Upper lobe of right lung (tissue), 1 donor: ENCODE measurements at regions not wholly inside any gene's neighbourhood (a gene's known extent, or its start where the extent isn't known, plus 50 kb on each side); places are given as distances from the start of the nearest gene placed in this dataset.
"Not testable (repeated sequence)": the region's sequence is repeated elsewhere in the genome, so short reads cannot be mapped to it uniquely, and the experiment has no call there.

Source experiments
- ATAC-seq: fragments of 200-7000 bp; cut with Tn5 transposase; one replicate; pipeline ENCODE4 v1.9.1; 2020; ENCODE audit warnings: mild to moderate bottlenecking, moderate library complexity
- DNase-seq: peaks from one replicate; pipeline ENCODE4 v3.0.0-alpha.2; 2020
- H3K27ac ChIP-seq: fragments of 200-600 bp; one replicate; pipeline ENCODE4 v1.8.0; 2022
- H3K27me3 ChIP-seq: fragments of 200-600 bp; one replicate; pipeline ENCODE4 v1.8.0; 2022; ENCODE audit warnings: mild to moderate bottlenecking
- H3K36me3 ChIP-seq: fragments of 200-600 bp; one replicate; pipeline ENCODE4 v1.8.0; 2022
- H3K4me1 ChIP-seq: fragments of 200-600 bp; one replicate; pipeline ENCODE4 v1.8.0; 2022
- H3K4me3 ChIP-seq: fragments of 200-600 bp; one replicate; pipeline ENCODE4 v1.8.0; 2022; ENCODE audit warnings: mild to moderate bottlenecking
- H3K9me3 ChIP-seq: fragments of 200-600 bp; one replicate; pipeline ENCODE4 v1.8.0; 2022
- CTCF ChIP-seq: fragments of 200-600 bp; IDR thresholded peaks from one replicate; pipeline ENCODE4 v1.8.0; 2022; ENCODE audit warnings: antibody characterized with exemption
- intact Hi-C: fragments of 100-400 bp; cut with DNase I; formaldehyde crosslinking; loops from one replicate; pipeline ENCODE4 v1.11.0; 2022
- donor health status: DM: no; HTN: yes; CAD: no; lungs with severe emphysema.

- Histone ChIP-seq H3K27me3 (no peaks in the 10 kb centered on the region), H3K9me3 (no peaks in the 10 kb centered on the region), H3K27ac (no peak overlapping the region), H3K4me3 (no peak overlapping the region), H3K4me1 (peaks cover 3% of the 10 kb centered on the region), H3K36me3 (no peaks in the 10 kb centered on the region)
- no peak for TF ChIP-seq CTCF
- intact Hi-C loops: no loop called here
- DNase-seq (no peak), ATAC-seq (no peak)
Measured at GRCh38 chr5:54868511-54869483, 116.6 kb downstream of the ESM1 start.

DNA sequence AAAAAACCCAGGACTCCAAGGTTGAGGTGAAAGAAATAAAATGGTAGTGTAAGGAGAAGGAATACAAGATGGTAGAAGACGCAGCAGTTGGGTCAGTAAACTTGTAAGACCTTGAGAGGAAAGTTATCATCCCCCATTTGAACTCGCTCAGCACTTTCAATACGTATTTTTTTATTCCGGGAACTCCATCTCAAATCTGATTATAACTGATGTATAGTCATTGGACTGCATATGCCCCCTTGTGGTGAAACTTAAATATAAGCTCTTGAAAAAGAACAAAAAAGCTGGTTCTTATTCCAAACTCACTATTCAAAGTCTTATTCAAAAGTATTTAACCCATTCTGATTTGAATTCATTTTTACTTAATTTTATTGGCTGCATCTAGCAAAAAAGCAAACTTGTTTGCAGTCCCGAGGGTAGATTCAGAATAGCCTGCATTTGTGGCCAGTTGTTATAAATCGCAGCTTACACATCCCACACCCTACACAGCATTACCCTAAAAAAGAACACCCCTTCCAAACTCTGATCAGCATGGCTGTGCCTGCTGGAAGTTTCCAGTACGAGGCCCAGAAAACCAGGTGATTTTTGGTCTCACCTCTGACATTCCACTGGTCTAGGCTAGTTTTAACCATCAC, 118.0 kb downstream of the ESM1 start:
- Histone ChIP-seq H3K36me3 (no peaks in the 10 kb centered on the region), H3K4me3 (no peak overlapping the region), H3K27ac (no peak overlapping the region), H3K27me3 (no peaks in the 10 kb centered on the region), H3K4me1 (peaks cover 3% of the 10 kb centered on the region), H3K9me3 (no peaks in the 10 kb centered on the region)
- ATAC-seq (peak; percentile 64), DNase-seq (no peak)
- peak; percentile 68 for TF ChIP-seq CTCF
- intact Hi-C loops: no loop called here

- peak; percentile 57 for DNase-seq
- ATAC-seq, H3K9me3 ChIP-seq, H3K27me3 ChIP-seq, H3K4me1 ChIP-seq, H3K27ac ChIP-seq, intact Hi-C loops, H3K36me3 ChIP-seq, H3K4me3 ChIP-seq: not testable (repeated sequence)
Measured at GRCh38 chr5:54864911-54865515, 120.4 kb downstream of the ESM1 start.

DNA sequence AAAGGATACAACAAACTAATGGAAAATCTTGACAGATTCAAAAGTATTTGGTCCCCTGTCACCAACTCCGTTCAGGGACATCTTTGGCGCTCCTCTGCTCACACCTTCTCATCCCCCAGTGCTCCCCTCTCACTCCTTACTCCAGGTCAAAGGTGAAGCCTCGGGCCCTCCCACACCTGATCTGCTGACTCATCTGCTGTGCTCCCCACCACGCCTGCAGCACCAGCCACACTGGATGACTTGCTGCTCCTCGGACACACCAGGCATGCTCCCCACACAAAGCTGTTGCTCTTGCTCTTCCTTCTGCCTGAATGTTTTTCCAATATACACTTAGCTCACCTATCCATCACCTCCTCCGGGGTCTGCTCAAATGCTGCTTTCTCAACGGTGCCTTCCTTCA, 123.4 kb downstream of the ESM1 start:
- Histone ChIP-seq H3K27ac (no peak overlapping the region), H3K27me3 (no peaks in the 10 kb centered on the region), H3K4me3 (no peak overlapping the region), H3K9me3 (peaks cover 13% of the 10 kb centered on the region), H3K4me1 (peaks cover 1% of the 10 kb centered on the region), H3K36me3 (no peaks in the 10 kb centered on the region)
- no peak for TF ChIP-seq CTCF
- ATAC-seq (no peak), DNase-seq (no peak)
- intact Hi-C loops: no loop called here

- no peak for DNase-seq
Measured at GRCh38 chr5:54861212-54861894, 124.0 kb downstream of the ESM1 start.

More at GRCh38 chr5:54861212-54861894, 124.0 kb downstream of the ESM1 start:
- no peak for TF ChIP-seq CTCF
- Histone ChIP-seq H3K27me3 (no peaks in the 10 kb centered on the region), H3K4me3 (no peak overlapping the region), H3K9me3 (peaks cover 13% of the 10 kb centered on the region), H3K27ac (no peak overlapping the region), H3K36me3 (no peaks in the 10 kb centered on the region), H3K4me1 (no peaks in the 10 kb centered on the region)
- intact Hi-C loops: no loop called here
- ATAC-seq: no peak
